Smooth muscle cell (in vitro differentiated cells): ENCODE measurements at regions not wholly inside any gene's neighbourhood (a gene's known extent, or its start where the extent isn't known, plus 50 kb on each side); places are given as distances from the start of the nearest gene placed in this dataset.

Experiments used
- DNase-seq: peaks from one replicate; lab custom pipeline; 2025; ENCODE audit not compliant: unreplicated experiment; lab: John Stamatoyannopoulos, UW
- H2AFZ ChIP-seq: fragments of 200-600 bp; sonication (generic); 2 replicates; pipeline ENCODE4 v1.6.0; 2016; ENCODE audit warnings: antibody characterized with exemption, low read depth, mild to moderate bottlenecking
- H3F3A ChIP-seq: fragments of 200-600 bp; sonication (generic); 2 replicates; pipeline ENCODE4 v1.6.0; 2017; ENCODE audit warnings: antibody characterized with exemption, low read depth
- H3K27ac ChIP-seq: fragments of 200-600 bp; sonication (generic); 2 replicates; pipeline ENCODE4 v1.5.1; 2016; ENCODE audit warnings: low read depth, mild to moderate bottlenecking
- H3K27me3 ChIP-seq: fragments of 200-600 bp; sonication (generic); 2 replicates; pipeline ENCODE4 v1.6.1; 2016; ENCODE audit warnings: low read depth, mild to moderate bottlenecking
- H3K36me3 ChIP-seq: fragments of 200-600 bp; sonication (generic); 2 replicates; pipeline ENCODE4 v1.5.1; 2016; ENCODE audit warnings: low read depth
- H3K4me1 ChIP-seq: fragments of 200-600 bp; sonication (generic); 2 replicates; pipeline ENCODE4 v1.5.1; 2016; ENCODE audit warnings: low read depth
- H3K4me2 ChIP-seq: fragments of 200-600 bp; sonication (generic); 2 replicates; pipeline ENCODE4 v1.6.0; 2016; ENCODE audit warnings: mild to moderate bottlenecking
- H3K4me3 ChIP-seq: fragments of 200-600 bp; sonication (generic); 2 replicates; pipeline ENCODE4 v1.5.1; 2016; ENCODE audit warnings: mild to moderate bottlenecking
- H3K79me2 ChIP-seq: fragments of 200-600 bp; sonication (generic); 2 replicates; pipeline ENCODE4 v1.6.0; 2016; ENCODE audit warnings: low read depth, mild to moderate bottlenecking
- H3K9ac ChIP-seq: fragments of 200-600 bp; sonication (generic); 2 replicates; pipeline ENCODE4 v1.6.0; 2016; ENCODE audit warnings: low read depth
- H3K9me3 ChIP-seq: fragments of 200-600 bp; sonication (generic); replicated peaks from 2 replicates; pipeline ENCODE4 v1.5.1; 2016; ENCODE audit warnings: low read depth
- H4K20me1 ChIP-seq: fragments of 200-600 bp; sonication (generic); 2 replicates; pipeline ENCODE4 v1.6.0; 2016; ENCODE audit warnings: low read depth
- CTCF ChIP-seq: fragments of 200-600 bp; sonication (generic); IDR thresholded peaks from 2 replicates; pipeline ENCODE4 v1.5.1; 2017; ENCODE audit warnings: borderline replicate concordance, mild to moderate bottlenecking, antibody characterized with exemption; ENCODE audit not compliant: insufficient read depth, poor library complexity, severe bottlenecking
- WGBS: methylation state at CpG from one replicate; pipeline ENCODE4 v1.1.7; 2016; ENCODE audit warnings: low lambda C conversion rate; 5-methylcytosine and 5-hydroxymethylcytosine counted together

- H3K9me3 ChIP-seq, result no peaks in the 10 kb centered on the region
- H3K4me2 ChIP-seq, result no peak overlapping the region
- H3K36me3 ChIP-seq, result no peaks in the 10 kb centered on the region
- no peak overlapping the region for H3K27ac ChIP-seq
- 98% methylated on average over 18 of the region's 18 CpGs for WGBS
- no peak overlapping the region for H2AFZ ChIP-seq
- no peaks in the 10 kb centered on the region for H3K79me2 ChIP-seq
- no peaks in the 10 kb centered on the region for H4K20me1 ChIP-seq
- H3F3A ChIP-seq, result no peaks in the 10 kb centered on the region
- peaks cover 8% of the 10 kb centered on the region for H3K27me3 ChIP-seq
- no peak overlapping the region for H3K4me3 ChIP-seq
- no peak for TF ChIP-seq CTCF
- no peaks in the 10 kb centered on the region for H3K4me1 ChIP-seq
- no peak overlapping the region for H3K9ac ChIP-seq
- DNase-seq, result no peak
Measured at GRCh38 chr2:236459393-236459792, 110.2 kb upstream of the ACKR3 start.

GRCh38 chr2:236464140-236464539 is 105.5 kb upstream of the ACKR3 start:
- Histone ChIP-seq H3K27ac (no peak overlapping the region), H3K79me2 (no peaks in the 10 kb centered on the region), H4K20me1 (no peaks in the 10 kb centered on the region), H3K9ac (no peak overlapping the region), H2AFZ (no peak overlapping the region), H3K27me3 (no peaks in the 10 kb centered on the region), H3K9me3 (peaks cover 11% of the 10 kb centered on the region), H3K4me3 (no peak overlapping the region), H3K4me1 (no peaks in the 10 kb centered on the region), H3K4me2 (no peak overlapping the region), H3K36me3 (no peaks in the 10 kb centered on the region), H3F3A (no peaks in the 10 kb centered on the region)
- TF ChIP-seq CTCF, result no peak
- no peak for DNase-seq
- 100% methylated on average over 1 of the region's 1 CpG for WGBS

GRCh38 chr2:236472720-236473495 is 96.7 kb upstream of the ACKR3 start:
- Histone ChIP-seq H3F3A (no peaks in the 10 kb centered on the region), H3K27me3 (no peaks in the 10 kb centered on the region), H3K36me3 (no peaks in the 10 kb centered on the region), H3K9me3 (no peaks in the 10 kb centered on the region), H4K20me1 (no peaks in the 10 kb centered on the region), H3K27ac (no peak overlapping the region), H3K79me2 (no peaks in the 10 kb centered on the region), H3K4me1 (no peaks in the 10 kb centered on the region), H3K4me3 (no peak overlapping the region), H2AFZ (no peak overlapping the region), H3K4me2 (no peak overlapping the region), H3K9ac (no peak overlapping the region)
- 87% methylated on average over 9 of the region's 9 CpGs for WGBS
- no peak for TF ChIP-seq CTCF
- no peak for DNase-seq

DNA sequence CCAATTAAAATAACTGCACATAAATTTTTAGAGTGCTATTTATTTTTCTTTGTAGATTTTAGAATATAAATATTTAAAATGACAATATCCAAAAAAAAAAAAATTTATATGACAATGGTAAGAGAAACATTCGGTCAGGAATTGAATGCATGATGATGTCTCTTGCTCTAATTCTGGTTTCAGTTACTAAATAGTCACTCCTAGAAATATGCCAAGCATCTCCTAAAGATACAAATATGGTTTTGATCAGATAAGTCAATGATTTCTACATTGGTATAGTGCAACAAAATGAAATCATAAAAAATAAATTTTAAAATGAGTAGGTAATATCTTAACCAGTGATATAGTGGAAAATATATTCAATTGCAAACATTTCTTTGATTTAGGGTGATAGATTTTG is 95.9 kb upstream of the ACKR3 start:
- no peak for DNase-seq
- Histone ChIP-seq H3F3A (no peaks in the 10 kb centered on the region), H3K4me1 (no peaks in the 10 kb centered on the region), H2AFZ (no peak overlapping the region), H3K9ac (no peak overlapping the region), H3K36me3 (no peaks in the 10 kb centered on the region), H3K27ac (no peak overlapping the region), H3K79me2 (no peaks in the 10 kb centered on the region), H3K27me3 (no peaks in the 10 kb centered on the region), H3K9me3 (no peaks in the 10 kb centered on the region), H4K20me1 (no peaks in the 10 kb centered on the region), H3K4me2 (no peak overlapping the region), H3K4me3 (no peak overlapping the region)
- 93% methylated on average over 1 of the region's 1 CpG for WGBS
- no peak for TF ChIP-seq CTCF
